Left colon (tissue), 2 donors: ENCODE measurements at regions not wholly inside any gene's neighbourhood (a gene's known extent, or its start where the extent isn't known, plus 50 kb on each side); places are given as distances from the start of the nearest gene placed in this dataset.
A peak's percentile ranks its signal among the peaks of the same experiment; 100 is the strongest.
"Not testable (repeated sequence)": the region's sequence is repeated elsewhere in the genome, so short reads cannot be mapped to it uniquely, and the experiment has no call there.

Experiments
- ATAC-seq: fragments of 200-7000 bp; cut with Tn5 transposase; one replicate; pipeline ENCODE4 v1.9.1; 2020; ENCODE audit warnings: mild to moderate bottlenecking, moderate library complexity
- DNase-seq, 2 donors: peaks; one replicate each; pipeline ENCODE4 v3.0.0-alpha.2; 2020
- intact Hi-C, 2 donors: fragments of 100-400 bp; cut with DNase I in 1 of 2; cut with micrococcal nuclease in 1 of 2; formaldehyde crosslinking; loops; one replicate each; pipeline versions ENCODE4 v1.11.2 to v1.14.0; 2022; cut with DNase I, micrococcal nuclease
- donor health status: DM: no; HTN: no; CAD: no.
- donor health status: DM: yes; HTN: yes; CAD: no.

GRCh38 chr1:55468142-55468795 lies 253.1 kb upstream of the USP24 start:
- intact Hi-C loops: no loop called here
- no peak for DNase-seq

GRCh38 chr1:55466921-55467320 lies 251.8 kb upstream of the USP24 start:
- ATAC-seq: no peak

More at GRCh38 chr1:55468142-55468795, 253.1 kb upstream of the USP24 start:
- no peak for ATAC-seq

GRCh38 chr1:55466373-55466772 lies 251.2 kb upstream of the USP24 start:
- ATAC-seq (peak; percentile 79), DNase-seq (peak in 1 of 2 donors; percentile 14)
- intact Hi-C loops: no loop called here

More at GRCh38 chr1:55466921-55467320, 251.8 kb upstream of the USP24 start:
- no peak for DNase-seq
- intact Hi-C loops: no loop called here

DNA sequence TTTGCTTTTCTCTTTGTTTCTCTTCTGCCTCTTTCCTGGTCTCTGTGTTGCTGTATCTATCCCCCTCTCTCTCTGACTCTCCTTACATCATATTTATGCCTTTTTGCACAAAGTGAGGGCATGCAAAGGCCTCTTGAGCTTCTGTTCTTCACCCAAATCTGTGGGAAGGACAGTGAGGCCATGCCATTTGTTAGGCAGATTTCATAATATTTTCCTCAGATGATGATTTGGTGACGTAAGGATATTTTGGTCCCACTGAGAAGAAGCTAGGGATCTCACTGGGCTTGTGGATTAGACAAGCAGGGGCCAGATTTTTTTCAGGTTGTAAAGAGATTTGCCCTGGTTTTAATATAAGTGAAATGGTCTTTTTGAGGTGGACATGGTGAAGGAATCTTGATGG lies 249.4 kb upstream of the USP24 start:
- intact Hi-C loops: no loop called here
- DNase-seq (no peak), ATAC-seq (no peak)

DNA sequence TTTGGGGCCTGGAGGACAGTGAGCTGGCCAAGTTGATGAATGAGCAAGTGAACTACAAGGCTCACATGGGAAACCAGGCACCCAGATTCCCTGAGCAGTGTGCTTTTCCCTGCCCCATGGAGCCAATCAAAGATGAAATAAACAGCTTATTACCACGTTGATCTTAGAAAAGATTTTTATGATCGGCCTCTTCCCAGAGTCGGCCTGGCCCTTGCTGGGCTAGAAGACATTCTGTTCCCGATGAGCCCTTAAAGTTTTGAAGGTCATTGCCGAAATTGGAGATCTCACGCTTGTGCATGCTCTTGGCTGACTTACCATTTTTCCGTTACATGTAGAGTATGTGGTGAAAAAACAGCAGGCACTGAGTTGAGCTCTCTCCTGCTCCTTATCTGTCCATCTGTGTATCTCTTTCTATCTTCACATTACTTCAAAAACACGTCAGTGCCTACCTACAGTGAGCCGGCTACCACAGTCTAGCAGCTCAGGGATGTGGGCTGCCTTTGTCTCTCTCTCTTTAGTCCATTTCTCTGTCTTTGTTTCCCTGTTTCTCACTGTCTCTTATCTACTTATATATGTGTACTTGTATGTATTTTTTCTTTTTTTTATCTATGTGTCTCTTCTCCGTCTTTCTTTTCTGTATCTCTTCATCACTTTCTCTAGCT lies 248.8 kb upstream of the USP24 start:
- intact Hi-C loops: no loop called here
- DNase-seq: no peak
- ATAC-seq: no peak

GRCh38 chr1:55457874-55458273 lies 242.7 kb upstream of the USP24 start:
- ATAC-seq (no peak), DNase-seq (no peak)
- intact Hi-C loops: no loop called here

- intact Hi-C loops: no loop called here
- no peak for DNase-seq
- ATAC-seq: no peak
Measured at GRCh38 chr1:55456971-55457370, 241.8 kb upstream of the USP24 start.

GRCh38 chr1:55448261-55448660 lies 233.1 kb upstream of the USP24 start:
- no peak for DNase-seq
- no peak for ATAC-seq
- intact Hi-C loops: no loop called here

GRCh38 chr1:55447488-55447887 lies 232.3 kb upstream of the USP24 start:
- DNase-seq (no peak), ATAC-seq (peak; percentile 39)
- intact Hi-C loops: no loop called here

DNA sequence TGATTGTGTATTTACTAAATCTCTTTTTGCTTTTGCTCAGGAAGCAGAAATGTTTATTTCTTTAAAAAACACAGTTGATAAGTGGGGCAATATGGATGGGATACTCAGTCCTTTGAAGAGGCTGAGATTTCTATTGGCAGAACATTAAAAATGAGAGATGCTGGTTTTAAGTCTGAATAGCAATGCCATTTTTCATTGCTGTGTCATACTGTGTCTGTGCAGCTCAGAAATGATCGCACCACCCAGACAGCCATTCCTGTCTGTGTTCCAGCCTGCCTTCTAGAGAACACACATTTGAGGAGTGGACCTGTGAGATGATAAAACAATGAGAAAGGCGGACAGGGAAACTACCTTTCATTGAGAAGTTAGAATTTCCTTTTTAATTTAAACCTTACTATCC lies 231.2 kb upstream of the USP24 start:
- no peak for ATAC-seq
- DNase-seq: no peak
- intact Hi-C loops: no loop called here

- ATAC-seq (no peak), DNase-seq (no peak)
- intact Hi-C loops: no loop called here
Measured at GRCh38 chr1:55445416-55445815, 230.3 kb upstream of the USP24 start.

DNA sequence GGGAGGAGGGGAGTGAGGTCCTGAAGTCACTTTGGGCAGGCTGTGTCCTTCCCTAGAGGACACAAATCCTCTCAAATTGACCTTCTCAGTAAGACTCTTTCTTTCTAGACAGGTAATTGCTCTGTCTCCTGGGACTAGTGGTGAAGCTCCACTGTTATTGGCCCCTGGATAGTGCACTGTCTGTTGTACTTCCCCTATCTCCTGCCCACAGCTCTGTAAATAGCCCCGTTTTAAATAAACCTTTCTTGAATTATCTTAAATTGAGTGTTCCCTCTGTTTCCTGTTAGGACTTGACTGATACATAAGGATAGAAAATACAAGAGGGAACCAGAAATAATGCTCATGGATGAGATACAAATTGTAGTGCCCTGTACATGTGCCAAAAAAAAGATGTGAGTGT lies 229.5 kb upstream of the USP24 start:
- intact Hi-C loops: no loop called here
- no peak for ATAC-seq
- DNase-seq: no peak

DNA sequence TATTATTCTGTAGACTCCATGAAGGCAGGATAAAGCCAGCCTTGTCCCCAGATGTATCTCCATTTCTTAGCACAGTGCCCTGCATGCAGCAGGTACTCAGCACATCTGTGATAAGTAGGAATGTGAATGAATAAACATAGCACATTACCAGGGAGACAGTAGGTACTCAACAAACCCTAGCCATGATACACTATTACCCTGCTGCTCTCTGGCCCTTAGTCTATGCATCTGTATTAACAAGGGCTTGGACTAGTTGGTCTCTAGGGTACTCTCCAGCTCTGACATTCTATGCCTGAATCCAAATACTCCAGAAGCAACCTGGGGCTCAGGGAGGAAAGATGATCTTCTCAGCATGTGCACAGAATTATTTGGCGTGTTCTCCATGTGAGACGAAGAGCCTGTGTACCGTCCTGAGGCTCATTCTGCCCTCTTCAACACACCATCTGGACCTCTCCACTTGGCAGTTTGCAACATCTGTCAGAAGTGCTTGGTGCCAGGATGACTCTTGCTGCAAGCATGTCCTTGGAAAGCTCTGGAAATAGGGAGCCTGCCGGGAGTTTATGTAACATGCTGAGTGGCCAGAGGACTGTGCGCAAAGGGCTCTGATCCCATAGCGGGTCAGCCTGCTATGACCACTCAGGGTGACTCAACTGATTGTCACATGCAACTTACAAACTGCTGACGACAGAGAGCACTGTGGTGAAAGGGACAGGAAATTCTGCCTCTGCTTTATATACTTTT lies 228.2 kb upstream of the USP24 start:
- DNase-seq (peak; percentile 23 to 76), ATAC-seq (no peak)
- intact Hi-C loops: no loop called here

DNA sequence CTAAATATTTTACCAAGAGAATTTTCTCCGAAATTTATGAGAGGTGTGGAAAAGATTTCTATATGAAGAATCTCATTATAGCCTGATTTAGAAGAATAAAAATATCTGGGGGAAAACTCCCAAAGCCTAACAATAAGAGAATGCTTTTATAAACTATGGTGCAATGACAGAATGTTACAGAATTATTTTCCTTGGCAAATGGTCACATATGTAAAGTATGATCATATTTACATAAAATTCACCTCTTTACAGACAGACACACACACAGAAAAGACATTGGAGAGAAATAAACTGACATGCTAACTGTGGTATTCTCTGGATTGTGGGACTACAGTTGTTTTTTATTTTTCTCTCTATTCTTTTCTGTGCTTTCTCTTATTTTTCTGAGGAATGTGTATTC lies 226.3 kb upstream of the USP24 start:
- ATAC-seq (no peak), DNase-seq (no peak)
- intact Hi-C loops: no loop called here

GRCh38 chr1:55437692-55438091 lies 222.5 kb upstream of the USP24 start:
- intact Hi-C loops: no loop called here
- ATAC-seq (no peak), DNase-seq (no peak)

DNA sequence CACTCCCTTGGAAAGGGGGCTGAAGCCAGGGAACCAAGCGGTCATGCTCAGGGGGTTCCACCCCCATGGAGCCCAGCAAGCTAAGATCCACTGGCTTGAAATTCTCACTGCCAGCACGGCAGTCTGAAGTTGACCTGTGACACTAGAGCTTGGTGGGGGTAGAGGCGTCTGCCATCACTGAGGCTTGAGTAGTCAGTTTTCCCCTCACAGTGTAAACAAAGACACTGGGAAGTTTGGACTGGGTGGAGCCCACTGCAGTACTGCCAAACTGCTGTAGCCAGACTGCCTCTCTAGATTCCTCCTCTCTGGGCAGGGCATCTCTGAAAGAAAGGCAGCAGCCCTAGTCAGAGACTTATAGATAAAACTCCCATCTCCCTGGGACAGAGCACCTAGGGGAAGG lies 215.6 kb upstream of the USP24 start:
- intact Hi-C loops, DNase-seq, ATAC-seq: not testable (repeated sequence)

DNA sequence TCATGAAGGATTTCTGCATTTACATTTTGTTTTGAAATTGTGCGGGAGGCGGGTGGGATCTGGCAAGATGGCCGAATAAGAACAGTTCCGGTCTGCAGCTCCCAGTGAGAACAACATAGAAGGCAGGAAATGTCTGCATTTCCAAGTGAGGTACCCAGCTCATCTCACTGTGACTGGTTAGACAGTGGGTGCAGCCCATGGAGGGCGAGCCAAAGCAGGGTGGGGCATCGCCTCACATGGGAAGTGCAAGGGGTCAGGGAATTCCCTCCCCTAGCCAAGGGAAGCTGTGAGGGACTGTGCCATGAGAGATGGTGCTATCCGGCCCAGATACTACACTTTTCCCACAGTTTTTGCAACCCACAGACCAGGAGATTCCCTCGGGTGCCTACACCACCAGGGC lies 215.0 kb upstream of the USP24 start:
- intact Hi-C loops, DNase-seq, ATAC-seq: not testable (repeated sequence)

DNA sequence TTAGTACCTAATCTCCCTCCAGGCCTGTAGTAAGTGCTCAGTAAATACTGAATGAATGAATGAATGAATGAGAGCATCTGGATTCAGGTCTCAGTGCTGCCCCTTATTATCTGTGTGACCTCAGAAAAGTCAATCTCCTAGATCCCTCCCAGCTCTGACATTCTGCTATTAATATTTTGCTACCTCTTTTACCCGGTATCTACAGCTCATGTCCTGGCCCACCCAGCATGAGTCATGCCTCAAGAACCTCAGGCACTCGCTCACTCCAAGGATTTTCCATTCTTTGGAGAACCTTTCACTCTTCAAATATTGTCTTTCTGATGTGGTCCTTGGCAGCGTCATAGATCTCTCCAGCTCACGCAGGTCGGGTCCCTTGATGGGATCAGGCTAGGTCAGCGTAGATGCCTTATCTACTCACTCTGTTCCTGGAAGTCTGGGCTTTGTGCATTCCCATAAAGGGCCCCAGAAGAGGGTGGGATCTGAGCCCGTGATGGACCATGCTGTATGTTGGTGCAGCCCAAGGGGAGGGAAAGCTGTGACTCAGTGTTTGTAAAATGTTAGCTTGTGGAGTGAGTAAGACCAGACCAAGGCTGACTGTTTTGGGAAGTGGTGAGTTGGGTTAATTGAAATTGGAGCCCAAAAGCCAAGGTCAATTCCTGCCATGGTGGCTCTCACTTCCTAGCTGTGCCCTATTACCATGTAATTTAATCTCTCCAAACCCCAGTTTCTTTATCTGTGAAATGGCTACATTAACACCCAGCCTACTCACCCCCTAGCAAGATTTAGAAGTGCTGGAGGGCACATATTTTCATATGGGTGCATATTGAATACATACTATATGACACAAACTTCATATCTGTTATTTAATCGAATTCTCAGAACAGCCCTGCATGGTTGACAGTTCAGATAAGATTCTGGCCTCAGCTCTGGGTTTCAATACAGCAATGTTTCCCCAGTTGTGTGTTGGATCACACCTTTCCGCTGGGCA lies 214.1 kb upstream of the USP24 start:
- ATAC-seq (no peak), DNase-seq (no peak)
- intact Hi-C loops: no loop called here

DNA sequence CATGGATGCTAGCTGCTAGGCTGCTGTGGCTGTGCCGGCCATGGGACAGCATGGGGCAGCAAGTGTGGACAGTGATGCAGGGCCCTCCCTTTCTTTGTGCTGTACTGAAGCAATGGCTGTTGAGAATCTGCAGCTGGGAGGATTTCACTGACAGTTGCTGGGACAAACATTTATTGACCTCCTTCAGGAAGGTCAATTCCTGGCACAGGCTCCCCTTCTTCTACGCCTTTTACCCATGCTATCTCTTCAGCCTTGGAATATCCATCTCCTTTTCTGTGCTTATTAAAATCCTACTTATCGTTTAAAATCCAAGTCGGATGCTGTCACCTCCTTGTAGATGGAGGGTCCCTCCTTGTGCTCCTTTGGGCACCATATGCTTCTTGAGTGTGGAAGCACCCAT lies 213.1 kb upstream of the USP24 start:
- DNase-seq (no peak), ATAC-seq (no peak)
- intact Hi-C loops: no loop called here
